ENCODE measurements at regions not wholly inside any gene's neighbourhood (a gene's known extent, or its start where the extent isn't known, plus 50 kb on each side); places are given as distances from the start of the nearest gene placed in this dataset.

DNA sequence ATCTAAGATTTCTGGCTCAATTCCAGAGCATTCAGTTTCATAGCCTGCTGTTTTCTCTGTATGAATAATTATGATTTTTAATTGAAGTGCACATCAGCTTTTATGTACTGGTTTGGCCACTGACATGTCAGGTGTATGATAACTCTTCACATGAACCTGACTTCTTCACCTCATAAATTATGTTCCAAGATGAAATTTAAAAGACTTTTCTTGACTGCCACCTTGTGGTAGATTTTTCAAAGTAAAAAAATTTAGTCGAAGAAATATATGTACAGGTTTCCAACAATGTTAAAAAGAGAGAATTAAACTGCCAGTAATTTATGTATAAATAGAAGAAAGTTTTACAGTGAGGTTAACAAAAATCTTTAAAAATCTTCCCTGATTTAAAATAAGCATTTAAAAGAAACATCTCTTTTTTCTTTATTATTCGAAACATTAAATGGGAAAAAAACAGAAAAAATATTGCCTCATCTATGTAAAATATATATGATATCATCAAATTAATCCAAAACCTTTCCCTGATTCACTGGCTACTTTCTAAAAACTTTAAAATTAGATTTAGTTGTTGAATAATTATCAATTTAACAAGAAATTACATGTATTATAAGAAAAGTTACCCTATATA lies 124.9 kb upstream of the ATXN7L3B start:
- TF ChIP-seq CTCF (IDR thresholded peaks at IDR 0.05; ENCODE audit: low read length) (peak; percentile 46), EZH2phosphoT487 (IDR thresholded peaks at IDR 0.05; ENCODE audit: low read length) (no peak), EZH2 (optimal IDR thresholded peaks at IDR 0.05; ENCODE audit: low read depth, low read length) (no peak)

All from MM.1S (cell line).